PC-3 (cell line): ENCODE measurements at regions not wholly inside any gene's neighbourhood (a gene's known extent, or its start where the extent isn't known, plus 50 kb on each side); places are given as distances from the start of the nearest gene placed in this dataset.

Source experiments
- EZH2 ChIP-seq: fragments of 300-600 bp; sonication (generic); IDR thresholded peaks from one replicate; pipeline ENCODE4 v1.6.1; 2017; ENCODE audit warnings: antibody characterized with exemption, mild to moderate bottlenecking, low read length; ENCODE audit not compliant: unreplicated experiment
- EZH2phosphoT487 ChIP-seq: fragments of 300-600 bp; sonication (generic); IDR thresholded peaks from 2 replicates; pipeline ENCODE4 v1.6.1; 2018; ENCODE audit warnings: mild to moderate bottlenecking, antibody characterized with exemption, low read length, borderline replicate concordance
- TF ChIP-seq, protein P1 (sequence below): fragments of 300-600 bp; sonication (generic); conservative IDR thresholded peaks from 2 replicates; pipeline ENCODE4 v1.5.1; 2017; ENCODE audit warnings: antibody characterized with exemption, low read depth, mild to moderate bottlenecking, low read length

DNA sequence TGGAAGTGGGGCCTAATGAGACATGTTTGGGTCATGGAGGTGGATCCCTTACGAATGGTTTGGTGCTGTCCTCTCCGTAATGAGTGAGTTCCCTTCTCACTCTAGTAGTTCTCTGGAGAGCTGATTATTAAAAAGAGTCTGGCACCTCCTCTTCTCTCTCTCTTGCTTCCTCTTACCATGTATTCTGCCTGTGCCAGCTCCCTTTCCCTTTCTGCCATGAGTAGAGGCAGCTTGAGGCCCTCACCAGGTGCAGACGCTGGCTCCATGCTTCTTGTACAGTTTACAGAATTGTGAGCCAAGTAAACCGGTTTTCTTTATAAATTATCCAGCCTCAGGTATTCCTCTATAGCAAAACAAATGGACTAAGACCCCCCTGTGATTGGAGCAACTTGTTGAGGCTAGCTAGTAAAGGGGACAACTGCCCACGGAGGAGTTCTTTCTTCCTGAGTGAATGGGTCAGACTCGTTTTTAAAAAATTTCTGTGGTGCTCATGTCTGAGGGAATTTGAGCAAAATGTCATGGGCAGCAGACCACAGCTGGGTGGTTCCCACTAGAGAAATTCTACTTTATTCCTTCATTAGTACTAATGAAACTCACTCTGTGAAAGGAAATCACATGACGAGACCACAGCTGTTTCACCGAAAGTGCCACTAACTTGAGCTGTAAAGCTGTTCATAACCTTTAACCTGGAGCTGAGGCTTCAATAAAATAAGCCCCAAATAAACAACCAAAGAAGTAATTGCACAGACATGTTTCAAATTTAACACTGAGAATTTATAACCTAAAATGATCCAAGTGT is 210.0 kb downstream of the NFKBIZ start:
- TF ChIP-seq, protein P1, sequence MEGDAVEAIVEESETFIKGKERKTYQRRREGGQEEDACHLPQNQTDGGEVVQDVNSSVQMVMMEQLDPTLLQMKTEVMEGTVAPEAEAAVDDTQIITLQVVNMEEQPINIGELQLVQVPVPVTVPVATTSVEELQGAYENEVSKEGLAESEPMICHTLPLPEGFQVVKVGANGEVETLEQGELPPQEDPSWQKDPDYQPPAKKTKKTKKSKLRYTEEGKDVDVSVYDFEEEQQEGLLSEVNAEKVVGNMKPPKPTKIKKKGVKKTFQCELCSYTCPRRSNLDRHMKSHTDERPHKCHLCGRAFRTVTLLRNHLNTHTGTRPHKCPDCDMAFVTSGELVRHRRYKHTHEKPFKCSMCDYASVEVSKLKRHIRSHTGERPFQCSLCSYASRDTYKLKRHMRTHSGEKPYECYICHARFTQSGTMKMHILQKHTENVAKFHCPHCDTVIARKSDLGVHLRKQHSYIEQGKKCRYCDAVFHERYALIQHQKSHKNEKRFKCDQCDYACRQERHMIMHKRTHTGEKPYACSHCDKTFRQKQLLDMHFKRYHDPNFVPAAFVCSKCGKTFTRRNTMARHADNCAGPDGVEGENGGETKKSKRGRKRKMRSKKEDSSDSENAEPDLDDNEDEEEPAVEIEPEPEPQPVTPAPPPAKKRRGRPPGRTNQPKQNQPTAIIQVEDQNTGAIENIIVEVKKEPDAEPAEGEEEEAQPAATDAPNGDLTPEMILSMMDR = no peak
- no peak for TF ChIP-seq EZH2
- no peak for TF ChIP-seq EZH2phosphoT487
